ENCODE measurements at regions not wholly inside any gene's neighbourhood (a gene's known extent, or its start where the extent isn't known, plus 50 kb on each side); places are given as distances from the start of the nearest gene placed in this dataset.
A peak's percentile ranks its signal among the peaks of the same experiment; 100 is the strongest.

GRCh38 chr11:19437760-19438159 lies 197.0 kb upstream of the E2F8 start:
- RAD21 ChIA-PET (ENCODE audit: unreplicated experiment), result interaction anchor here (1.1 to 2.5 kb wide), 2 partner anchors 37 kb away, joined by 3 to 12 read pairs; no protein-coding TSS in a partner anchor
- in situ Hi-C loops (cut with MboI) (no loop called here), intact Hi-C loops (cut with micrococcal nuclease; ENCODE audit: unreplicated experiment) (loop anchor here (5.0 kb wide), 1 partner anchor 115 kb away; no protein-coding TSS in a partner anchor)
- CTCF ChIA-PET, result no interaction called here
- no peak for FAIRE-seq
- Histone ChIP-seq H3K4me3 (no peak overlapping the region), H3K9ac (ENCODE audit: control insufficient read depth, insufficient read depth, low read length) (no peak overlapping the region), H3K27ac (ENCODE audit: control insufficient read depth, insufficient read depth) (no peak overlapping the region), H2AFZ (ENCODE audit: control insufficient read depth, low read depth, low read length) (no peak overlapping the region), H3K4me2 (ENCODE audit: control insufficient read depth, insufficient read depth) (no peak overlapping the region), H3K27me3 (replicated peaks in 1 of 2; ENCODE audit: control insufficient read depth in 2 of 2, insufficient read depth in 2 of 2, low read length in 1 of 2) (no peaks in the 10 kb centered on the region), H3K79me2 (ENCODE audit: control insufficient read depth, insufficient read depth, low read length) (no peaks in the 10 kb centered on the region), H3K36me3 (ENCODE audit: control insufficient read depth in 2 of 2, insufficient read depth in 2 of 2, low read length in 1 of 2) (no peaks in the 10 kb centered on the region), H3K4me1 (ENCODE audit: control insufficient read depth, insufficient read depth, low read length) (peaks cover 56% of the 10 kb centered on the region), H4K20me1 (ENCODE audit: control insufficient read depth, insufficient read depth) (no peaks in the 10 kb centered on the region), H3K9me3 (replicated peaks; ENCODE audit: control insufficient read depth, insufficient read depth, low read length) (no peaks in the 10 kb centered on the region)
- 92% methylated on average over 1 of the region's 1 CpG for WGBS (ENCODE audit: insufficient coverage, insufficient replicate concordance, low lambda C conversion rate, missing lambda C conversion rate)
- no peak for ATAC-seq
- no TSS peak for BruUV-seq (replicated peaks)
- POLR2A ChIA-PET, result no interaction called here
- SMC1A ChIA-PET (ENCODE audit: uncharacterized antibody, unreplicated experiment), result interaction anchor here (1.0 to 1.6 kb wide), 2 partner anchors 9 to 49 kb away, joined by 3 to 4 read pairs; no protein-coding TSS in a partner anchor
- TF ChIP-seq POLR2AphosphoS2 (IDR thresholded peaks at IDR 0.05; ENCODE audit: low read depth, low read length) (no peak), JUNB (IDR thresholded peaks at IDR 0.05) (0 out of 2 replicates have a peak, but pooled peaks have one; percentile 7)
- DNase-seq (ENCODE audit: low read depth, low spot score), result no peak

- Histone ChIP-seq H3K27me3 (replicated peaks in 1 of 2; ENCODE audit: control insufficient read depth in 2 of 2, insufficient read depth in 2 of 2, low read length in 1 of 2) (no peaks in the 10 kb centered on the region), H3K4me3 (no peak overlapping the region), H3K4me2 (ENCODE audit: control insufficient read depth, insufficient read depth) (peak overlapping the region; percentile 4; the same call in 1 of the 2 replicates), H2AFZ (ENCODE audit: control insufficient read depth, low read depth, low read length) (no peak overlapping the region), H4K20me1 (ENCODE audit: control insufficient read depth, insufficient read depth) (no peaks in the 10 kb centered on the region), H3K79me2 (ENCODE audit: control insufficient read depth, insufficient read depth, low read length) (no peaks in the 10 kb centered on the region), H3K36me3 (ENCODE audit: control insufficient read depth in 2 of 2, insufficient read depth in 2 of 2, low read length in 1 of 2) (no peaks in the 10 kb centered on the region), H3K9ac (ENCODE audit: control insufficient read depth, insufficient read depth, low read length) (no peak overlapping the region), H3K9me3 (replicated peaks; ENCODE audit: control insufficient read depth, insufficient read depth, low read length) (no peaks in the 10 kb centered on the region), H3K4me1 (ENCODE audit: control insufficient read depth, insufficient read depth, low read length) (peaks cover 56% of the 10 kb centered on the region), H3K27ac (ENCODE audit: control insufficient read depth, insufficient read depth) (no peak overlapping the region; the same call in 1 of the 2 replicates)
- FAIRE-seq (no peak), ATAC-seq (peak; percentile 59), DNase-seq (ENCODE audit: low read depth, low spot score) (no peak)
- ChIA-PET SMC1A (ENCODE audit: uncharacterized antibody, unreplicated experiment) (interaction anchor here (1.0 to 2.2 kb wide), 6 partner anchors 9 to 116 kb away, joined by 3 to 8 read pairs (median 4); no protein-coding TSS in a partner anchor), RAD21 (ENCODE audit: unreplicated experiment) (interaction anchor here (0.6 to 2.5 kb wide), 3 partner anchors 8 to 90 kb away, joined by 3 to 12 read pairs (median 3); no protein-coding TSS in a partner anchor), POLR2A (no interaction called here), CTCF (no interaction called here)
- intact Hi-C loops (cut with micrococcal nuclease; ENCODE audit: unreplicated experiment) (loop anchor here (5.0 kb wide), 1 partner anchor 115 kb away; no protein-coding TSS in a partner anchor), in situ Hi-C loops (cut with MboI) (no loop called here)
- no TSS peak for BruUV-seq (replicated peaks)
- no peak for TF ChIP-seq ZNF217 (IDR thresholded peaks at IDR 0.05)
- no peak for TF ChIP-seq HDGF (IDR thresholded peaks at IDR 0.05)
- no peak for TF ChIP-seq JUND (IDR thresholded peaks at IDR 0.05; ENCODE audit: low read depth, low read length)
- no peak for TF ChIP-seq NR2C1 (IDR thresholded peaks at IDR 0.05)
- TF ChIP-seq E4F1 (IDR thresholded peaks at IDR 0.05; ENCODE audit: borderline replicate concordance, partially characterized antibody), result no peak
- 0 out of 2 replicates have a peak, but pooled peaks have one; percentile 26 for TF ChIP-seq NBN (IDR thresholded peaks at IDR 0.05)
- no peak for TF ChIP-seq SMC3 (IDR thresholded peaks at IDR 0.05; ENCODE audit: borderline replicate concordance, low read length)
- no peak for TF ChIP-seq SMAD5 (IDR thresholded peaks at IDR 0.05; ENCODE audit: low read depth)
- no peak for TF ChIP-seq KAT2A (conservative IDR thresholded peaks at IDR 0.05; ENCODE audit: control insufficient read depth, low read depth, low read length)
- no peak for TF ChIP-seq IRF3 (IDR thresholded peaks at IDR 0.05)
- TF ChIP-seq CTCF (IDR thresholded peaks at IDR 0.05 in 2 of 3, conservative IDR thresholded peaks at IDR 0.05 in 1 of 3; ENCODE audit: control insufficient read depth in 2 of 3, extremely low read depth in 1 of 3, insufficient read depth in 1 of 3, low read depth in 3 of 3, low read length in 3 of 3), result no peak
- TF ChIP-seq SMARCA5 (IDR thresholded peaks at IDR 0.05), result 0 out of 2 replicates have a peak, but pooled peaks have one; percentile 45
Measured at GRCh38 chr11:19436932-19437331, 196.2 kb upstream of the E2F8 start.

All from GM12878 (cell line).